NCI-H460 (cell line): ENCODE measurements at regions not wholly inside any gene's neighbourhood (a gene's known extent, or its start where the extent isn't known, plus 50 kb on each side); places are given as distances from the start of the nearest gene placed in this dataset.

ENCODE experiments used
- DNase-seq: peaks from one replicate; pipeline ENCODE4 v3.0.0-alpha.2; 2016; ENCODE audit warnings: low read depth; ENCODE audit errors: extremely low read depth

GRCh38 chr6:139940741-139941729 lies 566.6 kb upstream of the CITED2 start:
- no peak for DNase-seq

GRCh38 chr6:139939189-139939979 lies 564.9 kb upstream of the CITED2 start:
- no peak for DNase-seq

- no peak for DNase-seq
Measured at GRCh38 chr6:139932671-139933070, 558.2 kb upstream of the CITED2 start.

- no peak for DNase-seq
Measured at GRCh38 chr6:139931747-139932146, 557.3 kb upstream of the CITED2 start.

- DNase-seq, result no peak
Measured at GRCh38 chr6:139927742-139928305, 553.4 kb upstream of the CITED2 start.

GRCh38 chr6:139927236-139927635 lies 552.8 kb upstream of the CITED2 start:
- no peak for DNase-seq

- no peak for DNase-seq
Measured at GRCh38 chr6:139926711-139927110, 552.3 kb upstream of the CITED2 start.

GRCh38 chr6:139925894-139926641 lies 551.6 kb upstream of the CITED2 start:
- no peak for DNase-seq

- no peak for DNase-seq
Measured at GRCh38 chr6:139923964-139924475, 549.6 kb upstream of the CITED2 start.

GRCh38 chr6:139922236-139922635 lies 547.8 kb upstream of the CITED2 start:
- no peak for DNase-seq

- no peak for DNase-seq
Measured at GRCh38 chr6:139920776-139921100, 546.3 kb upstream of the CITED2 start.

- no peak for DNase-seq
Measured at GRCh38 chr6:139920027-139920775, 545.8 kb upstream of the CITED2 start.

- DNase-seq, result no peak
Measured at GRCh38 chr6:139919107-139920026, 544.9 kb upstream of the CITED2 start.

- DNase-seq, result no peak
Measured at GRCh38 chr6:139917951-139918630, 543.6 kb upstream of the CITED2 start.

GRCh38 chr6:139914910-139915309 lies 540.5 kb upstream of the CITED2 start:
- no peak for DNase-seq

GRCh38 chr6:139912735-139913400 lies 538.4 kb upstream of the CITED2 start:
- DNase-seq, result no peak

- no peak for DNase-seq
Measured at GRCh38 chr6:139909992-139910391, 535.5 kb upstream of the CITED2 start.
